ENCODE measurements at regions not wholly inside any gene's neighbourhood (a gene's known extent, or its start where the extent isn't known, plus 50 kb on each side); places are given as distances from the start of the nearest gene placed in this dataset.
"Not testable (repeated sequence)": the region's sequence is repeated elsewhere in the genome, so short reads cannot be mapped to it uniquely, and the experiment has no call there.

DNA sequence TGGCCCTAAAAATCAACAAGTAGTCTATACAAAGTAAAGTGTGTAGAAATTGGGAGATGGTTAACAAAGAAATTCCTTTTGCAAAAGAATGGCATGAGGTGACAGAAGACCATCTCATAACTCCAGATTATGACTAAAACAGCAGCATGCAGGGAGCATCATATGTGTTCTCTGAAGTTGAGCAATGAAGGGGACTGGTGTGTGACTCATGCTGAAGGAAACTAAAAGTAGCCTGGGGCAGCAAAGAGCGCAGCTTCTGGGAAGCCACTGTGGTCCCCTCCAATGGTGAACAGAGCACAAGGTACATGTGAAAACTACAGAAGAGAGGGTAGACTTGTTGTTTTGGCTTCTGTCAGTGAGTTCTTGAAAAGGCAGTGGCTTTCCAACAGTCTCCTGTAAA is 133.4 kb downstream of the MACC1 start:
- TF ChIP-seq GATA1 (IDR thresholded peaks at IDR 0.05; ENCODE audit: low read depth, low read length) (no peak), POLR2A (IDR thresholded peaks at IDR 0.05; ENCODE audit: low read length) (no peak)
- DNase-seq: peak in 1 of 2 experiments; percentile 20

DNA sequence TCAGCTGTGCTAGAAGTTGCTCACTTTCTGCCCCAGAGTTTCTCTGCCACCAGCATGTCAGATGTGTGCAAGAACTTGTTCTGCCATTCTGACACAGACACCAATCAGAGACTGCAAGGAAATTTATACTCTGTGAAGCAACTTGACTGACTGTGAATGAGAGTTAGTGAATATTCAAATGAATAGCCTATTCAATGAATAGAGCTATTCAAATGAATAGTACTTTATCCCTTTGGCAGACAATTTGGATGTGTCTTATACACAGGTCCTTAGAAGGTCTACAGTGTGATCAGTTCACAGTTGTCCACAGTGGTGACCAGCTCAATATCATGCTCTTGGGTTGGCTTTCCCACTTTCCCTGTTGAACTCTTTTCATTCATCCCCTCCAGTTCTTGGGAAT is 138.1 kb downstream of the MACC1 start:
- DNase-seq: no peak
- TF ChIP-seq POLR2A (IDR thresholded peaks at IDR 0.05; ENCODE audit: low read length) (no peak), GATA1 (IDR thresholded peaks at IDR 0.05; ENCODE audit: low read depth, low read length) (no peak)

DNA sequence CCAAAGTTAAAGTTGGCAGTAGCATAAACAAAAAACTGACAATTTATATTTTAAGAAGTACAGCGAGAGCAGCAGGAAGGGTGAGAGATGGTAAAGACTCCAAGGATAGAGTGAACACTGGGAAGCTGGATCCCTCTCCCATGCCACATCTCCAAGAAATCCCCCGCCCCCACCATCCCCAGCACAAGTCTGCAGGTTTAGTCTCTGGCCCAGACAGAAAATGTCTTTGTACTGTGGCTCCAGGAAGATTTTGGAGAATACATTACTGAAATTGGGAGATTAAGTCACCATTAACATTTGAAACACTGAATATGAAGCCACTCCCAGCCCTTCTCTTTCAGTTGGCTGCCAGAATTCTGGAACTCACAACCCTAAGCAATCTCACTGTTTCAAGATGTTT is 140.3 kb downstream of the MACC1 start:
- no peak for TF ChIP-seq GATA1 (IDR thresholded peaks at IDR 0.05; ENCODE audit: low read depth, low read length)
- TF ChIP-seq POLR2A (IDR thresholded peaks at IDR 0.05; ENCODE audit: low read length): no peak
- no peak for DNase-seq

DNA sequence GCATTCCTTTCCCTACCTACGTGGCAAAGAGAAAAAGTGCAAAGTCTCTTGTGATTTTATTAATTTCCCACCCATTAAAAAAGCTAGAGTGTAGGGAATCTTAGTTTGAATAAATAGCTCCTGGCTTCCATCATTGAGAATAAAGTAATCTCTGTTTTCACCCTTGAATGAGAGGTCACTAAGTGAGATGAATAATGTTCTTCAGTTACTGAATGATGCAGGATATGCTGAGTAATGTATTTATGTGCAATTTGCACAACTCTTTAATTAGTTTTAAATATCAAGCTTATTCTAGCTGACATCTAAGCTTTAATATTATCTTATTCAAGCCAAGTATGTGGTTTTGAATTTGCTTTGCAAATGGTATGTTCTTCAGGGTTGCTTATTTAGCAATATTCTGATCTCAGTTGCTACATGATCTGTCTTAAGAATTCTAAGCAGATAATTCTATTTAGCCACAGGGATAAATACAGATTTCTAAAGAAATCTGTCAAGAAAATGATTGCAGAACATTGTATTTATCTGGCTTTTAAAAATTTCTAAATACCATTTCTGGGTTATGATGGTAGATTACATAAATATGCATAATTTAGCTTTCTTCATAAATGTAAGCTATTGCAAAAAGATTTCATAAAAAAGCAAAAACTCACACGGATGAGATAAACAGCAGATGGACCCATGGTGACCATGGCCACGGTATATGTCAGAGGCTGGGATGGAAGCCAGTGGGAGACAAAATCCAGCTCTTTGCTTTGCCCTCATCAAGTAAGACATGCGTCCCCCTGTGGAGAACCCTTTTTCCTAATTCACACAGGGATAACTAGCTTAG is 141.0 kb downstream of the MACC1 start:
- TF ChIP-seq GATA1 (IDR thresholded peaks at IDR 0.05; ENCODE audit: low read depth, low read length) (no peak), POLR2A (IDR thresholded peaks at IDR 0.05; ENCODE audit: low read length) (no peak)
- DNase-seq: no peak

DNA sequence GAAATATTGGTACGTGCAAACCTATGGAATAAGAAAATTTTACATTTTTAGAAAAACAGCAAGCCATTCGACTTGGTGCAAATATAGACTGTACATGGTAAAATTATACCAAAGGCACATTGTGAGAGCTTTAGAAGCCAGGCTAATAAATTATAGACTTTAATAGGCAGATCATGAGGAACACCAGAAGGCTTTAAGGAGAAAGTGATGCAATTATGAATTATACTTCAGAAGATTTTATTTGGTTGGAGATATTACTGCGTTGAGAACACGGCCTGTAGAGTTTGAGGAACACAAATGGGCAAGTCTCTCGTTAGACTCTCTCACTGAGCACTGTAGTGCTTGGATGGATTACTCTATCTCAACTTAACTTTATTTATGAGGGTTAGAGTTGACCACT is 141.7 kb downstream of the MACC1 start:
- TF ChIP-seq POLR2A (IDR thresholded peaks at IDR 0.05; ENCODE audit: low read length): no peak
- TF ChIP-seq GATA1 (IDR thresholded peaks at IDR 0.05; ENCODE audit: low read depth, low read length): no peak
- no peak for DNase-seq

DNA sequence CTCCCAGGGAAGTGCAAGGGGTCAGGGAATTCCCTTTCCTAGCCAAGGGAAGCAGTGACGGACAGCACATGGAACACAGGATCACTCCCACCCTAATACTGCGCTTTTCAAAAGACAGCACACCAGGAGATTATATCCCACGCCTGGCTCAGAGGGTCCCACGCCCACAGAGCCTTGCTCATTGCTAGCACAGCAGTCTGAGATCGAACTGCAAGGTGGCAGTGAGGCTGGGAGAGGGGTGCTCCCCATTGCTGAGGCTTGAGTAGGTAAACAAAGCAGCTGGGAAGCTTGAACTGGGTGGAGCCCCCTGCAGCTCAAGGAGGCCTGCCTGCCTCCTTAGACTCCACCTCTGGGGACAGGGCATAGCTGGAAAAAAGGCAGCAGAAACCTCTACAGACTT is 149.2 kb downstream of the MACC1 start:
- DNase-seq: not testable (repeated sequence)

DNA sequence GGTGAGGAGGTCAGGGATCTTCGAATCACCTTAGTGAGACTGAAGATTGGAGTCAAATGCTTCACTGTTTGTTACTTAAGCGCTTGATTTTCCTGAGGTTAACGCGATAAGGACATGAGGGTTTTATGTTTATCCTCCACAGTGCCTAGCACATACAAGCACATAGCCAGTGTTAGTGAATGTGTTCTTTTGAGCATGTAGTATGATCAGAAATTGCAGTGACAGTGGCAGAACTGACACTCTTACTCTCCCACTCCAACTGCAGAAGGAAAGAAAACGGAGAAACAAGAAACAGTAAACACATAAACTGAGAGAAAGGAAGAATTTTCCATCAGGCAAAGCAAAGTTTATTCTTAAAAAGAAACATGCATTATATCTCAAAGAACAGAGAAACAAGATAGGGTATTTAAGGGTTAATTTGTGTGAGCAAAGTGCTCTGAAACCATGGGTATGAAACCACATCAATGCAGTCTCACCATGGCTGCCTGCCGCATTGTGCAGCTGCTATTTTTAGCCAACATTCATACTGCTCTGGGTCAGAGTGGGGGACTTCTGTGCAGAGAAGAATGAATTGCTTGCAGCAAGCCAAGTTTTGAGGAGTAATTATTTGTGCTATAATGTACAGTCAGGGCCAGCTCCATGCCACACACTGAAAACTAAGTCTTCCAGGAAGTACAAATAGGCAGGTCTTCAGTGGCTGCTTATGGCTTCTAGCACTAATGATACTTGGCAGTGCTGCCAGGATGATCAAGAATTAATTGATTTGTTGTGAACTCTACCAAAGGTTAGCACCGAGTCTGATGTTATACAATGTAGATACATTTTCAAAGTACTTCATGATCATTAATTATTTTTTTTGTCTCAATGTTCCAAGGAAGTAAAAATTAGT is 152.0 kb downstream of the MACC1 start:
- TF ChIP-seq POLR2A (IDR thresholded peaks at IDR 0.05; ENCODE audit: low read length): no peak
- no peak for TF ChIP-seq GATA1 (IDR thresholded peaks at IDR 0.05; ENCODE audit: low read depth, low read length)
- DNase-seq: no peak

DNA sequence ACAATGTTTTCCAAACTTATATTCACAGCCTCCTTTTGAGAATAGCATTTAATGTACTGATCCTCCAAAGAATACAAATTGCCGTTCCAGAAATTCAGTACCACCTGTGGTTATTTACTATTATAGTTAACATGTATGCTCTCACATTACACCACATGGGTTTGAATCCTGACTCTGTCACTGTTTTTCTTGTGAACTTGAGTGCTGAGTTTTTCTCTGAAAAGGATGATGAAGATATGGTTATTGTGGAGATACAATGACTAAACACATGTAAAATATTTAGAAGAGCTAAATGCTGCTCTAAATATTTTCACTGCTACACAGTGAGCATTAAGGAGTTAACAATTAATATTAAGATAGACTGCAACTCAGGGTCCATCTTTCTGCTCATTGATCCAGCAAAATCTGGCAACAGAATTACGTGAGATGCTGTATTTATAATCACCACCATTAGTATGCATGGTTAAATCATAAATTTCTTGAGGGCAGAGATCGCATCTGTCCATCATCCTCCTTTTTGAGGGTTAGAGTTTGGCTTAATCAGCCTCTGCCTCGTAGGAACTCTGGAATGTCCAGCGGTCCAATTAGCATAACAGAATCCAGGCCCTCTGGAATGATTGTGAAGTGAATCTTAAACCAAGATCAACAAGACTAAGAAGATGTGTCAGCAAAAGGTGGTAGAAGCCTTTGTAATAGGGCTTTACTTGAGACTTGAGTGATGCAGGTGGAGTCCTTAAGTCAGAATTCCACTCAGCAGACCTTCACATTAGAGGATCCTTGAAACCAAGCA is 152.8 kb downstream of the MACC1 start:
- DNase-seq: no peak
- no peak for TF ChIP-seq POLR2A (IDR thresholded peaks at IDR 0.05; ENCODE audit: low read length)
- no peak for TF ChIP-seq GATA1 (IDR thresholded peaks at IDR 0.05; ENCODE audit: low read depth, low read length)

DNA sequence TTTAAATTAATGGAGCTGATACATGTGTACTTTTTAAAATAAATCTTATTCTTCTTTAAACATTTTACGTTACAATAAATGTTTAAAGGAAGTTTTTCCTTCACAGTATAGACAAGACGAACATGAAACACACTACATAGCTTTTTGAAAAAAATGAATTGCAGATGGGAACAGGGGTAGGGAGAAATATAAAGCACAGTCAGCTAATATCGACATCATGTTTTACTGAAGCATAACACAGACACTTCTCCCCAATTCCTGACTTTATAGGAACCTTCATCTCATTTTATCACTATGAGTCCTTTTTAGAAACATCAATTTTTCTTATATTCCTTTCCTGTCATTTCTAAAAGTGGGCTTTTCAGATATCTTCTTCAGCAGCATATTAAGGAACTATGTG is 153.5 kb downstream of the MACC1 start:
- no peak for DNase-seq
- TF ChIP-seq GATA1 (IDR thresholded peaks at IDR 0.05; ENCODE audit: low read depth, low read length) (no peak), POLR2A (IDR thresholded peaks at IDR 0.05; ENCODE audit: low read length) (no peak)

DNA sequence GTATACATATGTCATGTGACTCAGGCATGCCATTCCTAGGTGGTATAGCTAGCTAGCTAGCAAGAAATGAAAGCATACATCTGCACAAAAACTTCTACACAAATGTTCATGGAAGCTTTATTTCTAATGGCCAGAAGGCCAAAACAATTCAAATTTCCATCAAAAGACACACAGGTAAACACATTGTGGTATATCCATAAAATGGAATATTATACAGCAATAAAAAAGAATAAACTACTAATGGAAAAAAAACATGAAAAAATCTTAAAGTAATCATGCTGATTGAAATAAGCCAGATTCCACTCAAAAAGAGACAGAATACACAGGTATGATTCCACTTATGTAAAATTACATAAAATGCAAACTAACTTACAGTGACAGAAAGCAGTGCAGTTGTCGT is 154.3 kb downstream of the MACC1 start:
- no peak for DNase-seq
- TF ChIP-seq GATA1 (IDR thresholded peaks at IDR 0.05; ENCODE audit: low read depth, low read length) (no peak), POLR2A (IDR thresholded peaks at IDR 0.05; ENCODE audit: low read length) (no peak)

DNA sequence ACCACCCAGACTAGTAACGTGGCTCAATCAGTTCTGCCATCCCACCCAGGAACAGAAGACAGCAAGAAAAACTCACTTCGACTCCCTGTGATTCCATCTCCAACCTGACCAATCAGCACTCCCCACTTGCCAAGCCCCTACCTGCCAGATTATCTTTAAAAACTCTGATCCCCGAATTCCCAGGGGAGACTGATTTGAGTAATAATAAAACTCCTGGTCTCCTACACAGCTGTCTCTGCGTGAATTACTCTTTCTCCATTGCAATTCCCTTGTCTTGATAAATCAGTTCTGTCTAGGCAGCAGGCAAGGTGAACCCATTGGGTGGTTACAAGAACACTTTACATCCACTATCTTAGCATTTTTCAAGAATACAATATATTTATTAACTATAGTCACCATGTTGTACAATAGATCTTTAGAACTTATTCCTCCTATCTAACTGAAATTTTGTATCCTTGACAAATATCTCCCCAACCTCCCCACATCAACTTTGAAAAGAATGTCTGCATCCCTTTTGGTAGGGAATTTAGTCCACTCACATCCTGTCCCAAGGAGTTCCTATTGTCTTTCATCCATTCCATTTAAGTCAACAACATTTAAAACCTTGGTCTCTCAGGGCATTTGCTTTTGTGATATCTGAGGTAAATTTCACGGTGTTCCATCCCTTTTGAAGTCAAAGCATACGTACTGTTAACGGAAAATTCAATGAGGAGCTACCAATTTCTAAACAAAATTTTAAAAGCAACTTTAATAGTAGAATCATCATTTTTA is 163.7 kb downstream of the MACC1 start:
- no peak for TF ChIP-seq POLR2A (IDR thresholded peaks at IDR 0.05; ENCODE audit: low read length)
- no peak for TF ChIP-seq GATA1 (IDR thresholded peaks at IDR 0.05; ENCODE audit: low read depth, low read length)
- no peak for DNase-seq

DNA sequence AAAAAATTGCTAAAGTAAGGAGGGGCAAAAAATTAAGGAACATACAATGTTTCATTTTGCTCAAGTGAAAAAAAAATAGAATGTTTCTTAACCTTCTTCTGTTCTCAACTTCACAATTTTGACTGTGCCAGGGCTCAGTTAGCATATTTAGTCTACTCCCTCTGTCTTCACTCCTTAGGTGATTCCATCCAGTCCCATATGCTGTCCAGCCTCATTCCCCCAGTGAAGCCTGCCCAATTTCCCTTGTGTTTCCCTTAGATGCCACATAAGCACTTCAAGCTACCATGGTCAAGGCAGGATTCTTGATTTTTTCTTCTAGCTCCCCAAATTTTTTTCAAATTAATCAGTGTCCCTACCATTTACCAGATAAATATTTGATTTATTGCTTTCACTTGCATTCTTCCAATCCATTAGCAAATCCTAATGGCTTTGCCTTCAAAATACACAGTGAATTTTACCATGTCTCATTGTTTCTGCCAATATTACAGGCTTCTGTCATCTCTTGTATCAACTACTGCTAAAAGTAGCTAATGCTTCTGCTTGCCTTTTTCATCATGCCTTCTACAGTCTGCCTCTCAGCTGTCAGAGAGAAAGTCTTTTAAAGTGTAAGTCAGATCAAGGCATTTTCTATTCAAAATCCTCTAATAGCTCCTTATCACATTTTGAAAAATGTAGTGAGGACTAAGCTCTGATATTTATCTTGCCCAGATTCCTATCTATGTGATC is 166.8 kb downstream of the MACC1 start:
- TF ChIP-seq POLR2A (IDR thresholded peaks at IDR 0.05; ENCODE audit: low read length) (no peak), GATA1 (IDR thresholded peaks at IDR 0.05; ENCODE audit: low read depth, low read length) (no peak)
- no peak for DNase-seq

DNA sequence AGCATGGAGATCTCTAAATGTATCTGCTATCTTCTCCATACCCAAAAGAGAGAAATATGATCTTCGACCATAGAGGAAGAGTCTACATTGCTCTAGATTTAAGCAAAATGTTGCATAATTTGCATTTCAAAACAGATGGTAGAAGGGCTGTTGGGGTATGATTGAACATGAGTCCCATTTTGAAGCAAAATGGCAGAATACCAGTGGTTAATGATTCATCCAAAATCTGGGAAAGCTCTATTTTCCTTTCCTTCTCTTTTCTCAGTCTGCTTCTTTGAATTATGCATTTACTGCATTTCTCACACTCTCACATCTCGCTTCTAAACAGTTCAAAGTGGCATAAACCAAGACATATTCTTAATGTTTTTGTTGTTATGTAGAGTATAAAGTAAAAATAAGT is 178.5 kb downstream of the MACC1 start:
- no peak for TF ChIP-seq POLR2A (IDR thresholded peaks at IDR 0.05; ENCODE audit: low read length)
- no peak for TF ChIP-seq GATA1 (IDR thresholded peaks at IDR 0.05; ENCODE audit: low read depth, low read length)
- DNase-seq: no peak

Data from erythroblast (primary cell).